HG03159 (cell line): ENCODE measurements at regions not wholly inside any gene's neighbourhood (a gene's known extent, or its start where the extent isn't known, plus 50 kb on each side); places are given as distances from the start of the nearest gene placed in this dataset.
"Not testable (repeated sequence)": the region's sequence is repeated elsewhere in the genome, so short reads cannot be mapped to it uniquely, and the experiment has no call there.

Experiments used
- ATAC-seq: cut with Tn5 transposase; IDR thresholded peaks from one replicate; pipeline ENCODE4 v1.9.1; 2021; ENCODE audit warnings: mild to moderate bottlenecking, moderate library complexity; ENCODE audit not compliant: unreplicated experiment

DNA sequence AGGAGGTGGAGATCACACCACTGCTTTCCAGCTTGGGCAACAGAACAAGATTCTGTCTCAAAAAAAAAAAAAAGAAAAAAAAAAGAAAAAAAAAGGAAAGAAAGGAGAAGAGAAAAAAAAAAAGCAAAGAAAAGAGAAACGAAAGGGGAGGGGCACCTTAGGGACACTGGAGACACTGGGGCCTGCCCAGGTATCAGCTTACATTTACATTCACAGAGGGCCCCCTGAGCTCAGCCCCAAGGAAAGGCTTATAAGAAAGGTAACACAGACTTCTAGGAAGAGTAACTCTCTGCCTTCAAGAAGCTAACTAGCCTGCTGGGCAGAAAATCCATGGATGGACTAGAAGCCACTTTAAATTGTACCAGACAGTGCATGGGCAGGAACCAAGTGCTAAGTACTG lies 108.8 kb downstream of the NPY start:
- no peak for ATAC-seq

DNA sequence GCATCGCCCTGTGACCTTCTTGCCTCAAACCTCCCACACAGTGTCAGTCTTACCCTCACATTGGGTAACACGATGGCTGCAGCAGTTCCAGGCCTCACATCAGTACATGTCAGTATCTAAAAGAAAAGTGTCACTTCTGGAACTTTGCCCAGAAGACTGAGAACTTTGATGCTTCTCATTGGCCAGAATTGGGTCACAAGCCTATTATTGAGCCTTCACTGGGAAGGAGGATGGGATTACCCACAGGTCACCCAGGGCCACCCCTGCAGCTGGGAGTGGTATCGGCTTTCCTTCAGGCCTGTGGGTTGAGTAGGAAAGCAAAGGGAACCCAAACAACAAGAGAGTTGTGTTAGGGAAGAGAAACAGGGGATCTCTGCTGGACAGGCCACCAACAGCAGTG lies 111.5 kb downstream of the NPY start:
- ATAC-seq, result no peak

DNA sequence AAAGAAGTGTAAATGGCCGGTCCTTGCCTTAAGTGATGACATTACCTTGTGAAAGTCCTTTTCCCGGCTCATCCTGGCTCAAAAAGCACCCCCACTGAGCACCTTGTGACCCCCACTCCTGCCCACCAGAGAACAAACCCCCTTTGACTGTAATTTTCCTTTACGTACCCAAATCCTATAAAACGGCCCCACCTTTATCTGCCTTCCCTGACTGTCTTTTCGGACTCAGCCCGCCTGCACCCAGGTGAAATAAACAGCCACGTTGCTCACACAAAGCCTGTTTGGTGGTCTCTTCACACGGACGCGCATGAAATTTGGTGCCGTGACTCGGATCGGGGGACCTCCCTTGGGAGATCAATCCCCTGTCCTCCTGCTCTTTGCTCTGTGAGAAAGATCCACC lies 112.4 kb downstream of the NPY start:
- ATAC-seq, result not testable (repeated sequence)

DNA sequence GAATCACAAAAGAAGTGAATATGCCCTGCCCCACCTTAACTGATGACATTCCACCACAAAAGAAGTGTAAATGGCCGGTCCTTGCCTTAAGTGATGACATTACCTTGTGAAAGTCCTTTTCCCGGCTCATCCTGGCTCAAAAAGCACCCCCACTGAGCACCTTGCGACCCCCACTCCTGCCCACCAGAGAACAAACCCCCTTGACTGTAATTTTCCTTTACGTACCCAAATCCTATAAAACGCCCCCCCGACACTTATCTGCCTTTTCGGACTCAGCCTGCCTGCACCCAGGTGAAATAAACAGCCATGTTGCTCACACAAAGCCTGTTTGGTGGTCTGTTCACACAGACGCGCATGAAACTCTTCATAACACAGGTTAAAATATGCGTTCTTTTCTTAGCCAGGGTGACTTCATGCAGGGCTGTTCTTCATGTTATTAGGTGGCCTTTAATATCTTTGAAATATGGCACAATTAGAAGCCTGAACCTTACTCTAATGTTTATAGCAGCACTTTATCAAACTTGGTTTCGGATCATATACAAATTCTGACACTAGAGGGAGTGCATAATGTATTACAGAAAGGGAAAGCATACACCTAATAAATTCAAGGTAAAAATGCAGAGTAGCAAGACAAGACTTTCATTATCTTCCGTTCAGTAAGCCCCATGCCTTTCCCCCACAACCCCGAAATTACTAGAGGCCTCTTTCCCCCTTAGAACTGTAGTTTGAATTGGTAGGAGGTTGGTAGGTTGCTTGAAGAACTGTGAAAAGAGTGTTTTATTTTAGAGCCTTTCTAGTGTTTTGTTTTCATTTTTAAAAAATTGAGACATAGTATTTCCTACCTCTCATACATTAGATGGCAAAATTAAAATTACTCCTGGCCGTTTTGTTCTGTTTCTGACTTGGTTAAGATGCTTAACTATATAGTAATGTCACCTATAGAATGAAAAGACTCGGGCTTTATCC lies 117.9 kb downstream of the NPY start:
- no peak for ATAC-seq

DNA sequence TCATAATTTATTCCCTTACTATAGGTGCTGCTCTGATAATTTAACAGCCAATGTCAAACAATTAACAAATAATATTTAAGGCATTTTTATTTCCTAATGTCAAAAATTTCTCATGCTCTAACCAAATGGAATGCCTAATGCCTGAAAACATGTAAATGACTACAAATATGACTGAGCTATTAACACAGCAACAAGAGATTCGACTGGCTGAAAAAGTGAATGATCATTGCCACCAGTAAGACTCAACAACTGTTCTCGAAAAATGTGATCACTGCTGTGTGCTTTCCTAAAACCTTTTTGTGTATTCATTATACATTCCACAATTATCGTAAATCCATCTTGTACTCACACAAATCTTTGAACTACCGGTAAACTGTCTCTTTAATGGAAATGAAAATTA lies 118.7 kb downstream of the NPY start:
- ATAC-seq, result no peak

DNA sequence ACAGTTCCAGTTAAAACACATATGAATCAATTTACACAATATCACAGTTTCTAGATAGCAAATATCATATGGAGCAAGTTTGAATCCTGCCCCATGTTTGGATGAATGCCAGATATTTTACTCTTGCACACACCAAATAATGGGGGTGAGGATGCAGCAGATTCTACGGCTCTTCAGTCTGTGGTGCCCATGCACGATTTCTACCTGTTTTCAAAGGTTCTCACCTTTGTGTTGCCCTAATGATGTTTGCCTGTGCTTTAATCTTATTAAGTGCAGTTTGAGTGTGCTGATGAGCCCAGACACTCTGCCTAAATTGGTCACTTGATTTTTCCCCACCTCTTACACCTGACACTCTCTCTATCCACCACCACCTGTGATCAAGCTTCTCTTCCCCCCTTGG lies 119.6 kb downstream of the NPY start:
- no peak for ATAC-seq

DNA sequence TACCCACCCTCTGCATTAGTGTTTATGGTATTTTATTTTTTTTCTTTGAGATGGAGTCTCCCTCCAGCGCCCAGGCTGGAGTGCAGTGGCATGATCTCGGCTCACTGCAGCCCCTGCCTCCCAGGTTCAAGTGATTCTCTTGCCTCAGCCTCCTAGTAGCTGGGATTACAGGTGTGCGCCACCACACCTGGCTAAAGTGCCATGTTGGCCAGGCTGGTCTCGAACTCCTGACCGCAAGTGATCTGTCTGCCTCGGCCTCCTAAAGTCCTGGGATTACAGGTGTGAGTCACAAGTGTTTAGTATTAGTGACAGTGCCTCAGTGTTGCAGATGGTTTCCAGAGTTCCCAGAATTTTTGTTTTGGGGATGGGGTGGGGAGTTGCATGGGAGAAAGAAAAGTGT lies 120.3 kb downstream of the NPY start:
- ATAC-seq, result no peak

DNA sequence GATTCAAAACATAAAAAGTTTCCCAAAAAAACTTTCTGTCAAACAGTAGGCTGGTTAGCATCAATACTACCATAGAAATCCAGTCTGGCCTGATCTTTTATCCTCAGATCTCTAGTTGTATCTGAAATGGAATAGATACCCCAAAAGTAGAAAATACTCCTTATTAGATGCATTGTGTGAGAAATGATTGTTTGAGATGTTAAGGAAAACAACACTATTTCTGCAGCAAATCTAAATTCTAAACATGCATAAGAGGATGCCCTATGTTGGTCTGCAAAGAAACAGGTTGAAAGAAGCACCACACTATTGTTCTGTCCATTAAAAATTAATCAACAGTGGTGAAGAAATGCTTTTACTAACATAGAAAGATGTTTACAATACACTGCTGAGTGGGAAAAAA lies 121.0 kb downstream of the NPY start:
- ATAC-seq, result no peak

DNA sequence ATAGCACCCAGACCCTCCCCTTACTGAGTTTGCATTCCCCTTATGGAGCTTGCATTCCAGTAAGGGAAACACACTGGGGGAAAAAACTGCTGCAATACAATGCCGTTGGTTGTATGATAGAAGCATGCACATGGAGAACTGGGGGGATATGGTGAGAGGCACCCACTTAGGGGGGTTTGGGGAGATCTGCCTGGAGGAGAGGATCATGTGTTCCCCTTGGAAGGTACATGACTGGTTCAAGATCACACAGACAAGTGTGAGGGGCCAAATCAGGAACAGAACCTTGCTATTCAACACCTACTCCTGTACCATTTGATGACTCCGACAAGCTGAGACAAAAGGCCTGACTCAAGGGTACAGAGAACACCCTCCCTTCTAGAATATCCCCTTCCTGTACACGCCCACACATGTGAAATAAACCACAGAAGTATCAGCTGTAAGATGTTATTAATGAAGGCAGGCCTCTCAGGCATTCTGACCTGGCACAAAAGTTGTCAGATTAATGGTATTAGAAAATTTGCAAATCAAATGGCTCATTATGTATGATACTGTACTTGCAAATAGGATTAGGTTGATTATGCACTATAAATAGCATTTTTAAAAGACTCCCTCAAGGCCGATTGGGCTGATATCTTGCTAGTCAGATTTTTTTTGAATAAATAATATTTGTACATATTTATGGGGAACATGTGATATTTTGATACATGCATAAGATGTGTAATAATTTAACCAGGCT lies 122.2 kb downstream of the NPY start:
- peak; percentile 77 for ATAC-seq

DNA sequence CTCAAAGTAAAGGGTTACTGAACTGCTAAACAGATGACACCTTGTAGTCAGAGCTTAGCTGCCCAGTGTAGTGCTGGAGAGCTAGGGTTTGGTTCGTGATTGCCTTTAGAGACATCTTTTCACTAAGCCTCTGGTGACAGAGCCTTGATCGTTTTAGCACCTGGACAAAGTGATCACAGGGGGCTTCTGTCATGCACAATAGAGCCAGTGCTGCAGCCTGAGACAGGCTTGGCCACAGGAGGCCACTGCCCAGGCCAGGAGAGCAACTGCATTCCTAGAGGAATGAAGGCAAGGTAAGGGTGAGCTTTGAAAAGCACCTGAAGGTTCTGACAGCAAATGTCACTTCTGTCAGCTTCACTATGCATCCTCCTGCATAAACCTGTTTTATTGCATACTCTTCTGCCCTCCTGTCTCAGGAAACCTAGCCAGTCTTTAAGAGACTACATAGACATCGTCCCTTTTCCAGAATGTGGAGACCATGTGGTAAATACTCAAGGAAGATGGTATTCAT lies 122.9 kb downstream of the NPY start:
- ATAC-seq, result no peak

DNA sequence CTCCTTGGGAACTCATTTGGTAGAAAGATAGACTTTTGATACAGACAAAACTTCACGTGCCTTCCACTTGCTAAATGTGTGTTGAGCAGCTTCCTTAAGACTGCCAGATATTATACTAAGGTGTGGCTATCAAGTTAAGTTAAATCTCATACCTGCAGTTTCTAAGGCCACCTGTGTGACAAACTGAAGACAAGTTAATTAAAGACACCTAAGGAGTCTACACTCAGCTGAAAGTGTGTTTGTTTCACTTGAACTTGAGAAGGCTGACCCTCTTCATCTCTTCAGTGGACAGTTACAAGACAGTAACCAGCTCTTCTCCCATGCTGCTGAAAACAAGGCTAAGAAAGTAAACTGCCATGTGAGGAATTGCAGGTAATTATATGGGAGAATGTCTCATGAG lies 124.0 kb downstream of the NPY start:
- ATAC-seq, result no peak

DNA sequence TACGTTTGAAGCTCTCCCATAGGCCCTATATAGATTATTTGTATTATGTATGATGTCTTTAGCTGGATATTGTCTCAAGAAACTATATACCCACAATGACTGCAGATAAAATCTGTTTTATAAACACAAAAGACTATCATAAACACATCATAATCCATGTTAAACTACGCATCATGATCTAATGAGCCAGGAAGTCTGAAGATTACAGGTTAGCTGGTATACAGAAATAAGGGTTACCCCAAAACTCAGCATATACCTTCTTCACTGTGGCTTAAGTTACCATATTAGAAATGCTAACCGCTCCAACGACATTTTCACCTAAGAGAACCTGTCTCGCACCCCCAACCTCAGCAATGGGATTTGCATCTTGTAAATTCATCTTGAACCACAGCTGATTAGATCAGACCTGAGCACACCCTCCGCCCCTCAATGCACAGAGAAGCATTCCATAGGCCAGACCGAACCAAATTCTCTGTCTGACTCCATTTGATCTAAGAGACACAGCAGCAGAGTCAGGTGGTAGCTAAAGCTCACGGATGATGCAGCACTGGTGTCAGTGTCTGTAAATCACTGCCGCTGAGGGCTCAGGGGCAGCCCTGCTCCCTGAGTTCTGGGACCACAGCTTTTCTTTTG lies 124.9 kb downstream of the NPY start:
- ATAC-seq, result no peak

DNA sequence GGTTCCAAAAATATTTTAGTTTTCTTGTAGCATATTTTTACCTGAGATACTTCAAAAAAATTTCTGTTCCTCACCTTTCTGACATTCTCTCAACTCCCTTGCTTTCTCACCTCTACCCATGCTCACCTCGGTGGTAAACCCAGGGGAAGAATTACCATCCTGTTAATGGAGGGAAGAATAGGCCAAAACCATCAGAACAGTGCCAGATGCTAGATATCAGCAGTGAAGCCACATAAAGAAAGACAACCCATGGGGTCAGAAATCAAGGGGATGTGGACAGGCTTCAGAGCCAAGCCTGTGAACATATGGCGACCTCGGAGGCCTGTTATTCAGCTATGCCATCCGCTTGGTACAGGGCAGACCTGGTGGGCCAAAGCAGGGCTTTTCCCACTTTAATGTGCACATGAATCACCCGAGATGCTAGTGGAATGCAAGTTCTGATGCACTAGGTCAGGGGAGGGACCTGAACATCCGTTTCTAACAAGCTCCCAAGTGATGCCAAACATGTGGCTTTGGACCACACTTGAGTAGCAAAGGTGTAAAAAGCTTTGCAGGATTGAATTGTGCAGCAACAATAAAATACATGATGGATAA lies 125.5 kb downstream of the NPY start:
- ATAC-seq, result no peak

DNA sequence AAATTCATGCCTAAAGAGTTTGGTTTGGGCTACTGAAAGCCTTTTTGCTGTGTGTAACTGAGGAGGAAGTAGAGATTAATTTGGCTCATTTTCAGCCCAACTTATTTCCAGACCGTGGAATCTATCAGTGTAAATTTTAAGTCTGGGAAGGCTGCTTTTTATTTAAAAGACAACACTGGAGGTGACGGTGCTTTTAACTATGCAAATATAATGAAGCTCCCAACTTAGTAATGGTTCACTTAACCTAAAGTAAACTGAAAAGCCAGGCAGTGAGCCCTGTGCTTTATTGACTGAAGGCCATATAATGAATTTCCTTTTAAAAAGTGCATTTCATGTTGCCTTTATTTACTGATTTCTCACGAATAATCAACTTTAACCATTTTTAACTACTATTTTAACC lies 127.2 kb downstream of the NPY start:
- no peak for ATAC-seq

DNA sequence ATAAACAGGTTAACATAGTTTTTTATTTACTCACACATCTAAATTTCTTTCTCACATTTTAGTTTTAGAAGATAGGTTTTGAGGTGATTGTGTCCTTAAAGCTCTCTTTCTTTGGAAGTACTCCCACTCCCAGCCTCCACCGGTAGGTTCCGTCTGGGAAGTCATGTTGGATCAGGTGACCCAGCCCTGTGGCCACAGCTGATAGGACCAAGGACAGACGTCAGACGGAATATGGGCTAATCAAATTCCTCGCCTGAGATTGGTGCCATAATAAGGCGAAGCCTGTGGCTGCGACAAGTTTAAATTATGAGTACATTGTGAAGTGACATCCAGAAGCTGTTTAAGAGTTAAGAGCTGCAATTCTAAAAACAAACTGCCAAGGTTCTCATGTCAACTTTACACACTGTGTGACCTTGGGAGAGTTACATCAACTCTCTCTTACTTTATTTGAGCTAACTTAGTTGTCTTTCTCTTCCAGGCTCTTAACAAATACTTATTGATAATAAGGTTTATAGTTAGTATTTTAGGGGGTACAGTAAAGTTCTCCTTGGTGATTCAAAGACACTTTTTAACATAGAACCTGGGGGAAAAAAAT lies 133.6 kb downstream of the NPY start:
- no peak for ATAC-seq

DNA sequence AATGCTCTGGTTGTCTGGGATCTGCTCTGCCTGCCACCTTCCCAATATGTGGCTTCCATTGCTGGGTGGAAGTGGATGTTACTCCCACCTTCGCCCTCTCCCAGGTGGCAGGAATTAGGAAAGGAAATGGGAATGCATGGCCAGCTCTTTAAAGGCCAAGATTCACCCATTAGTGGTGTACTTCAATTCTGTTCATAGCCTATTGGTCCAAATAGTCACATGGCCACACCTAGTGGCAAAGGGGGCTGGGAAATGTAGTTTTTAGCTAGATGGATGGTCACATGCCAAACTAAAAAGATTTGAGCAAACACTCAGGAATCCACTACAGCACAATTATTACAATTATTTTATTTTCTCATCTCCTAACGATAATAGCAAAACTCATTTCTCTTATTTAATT lies 135.1 kb downstream of the NPY start:
- peak; percentile 73 for ATAC-seq

DNA sequence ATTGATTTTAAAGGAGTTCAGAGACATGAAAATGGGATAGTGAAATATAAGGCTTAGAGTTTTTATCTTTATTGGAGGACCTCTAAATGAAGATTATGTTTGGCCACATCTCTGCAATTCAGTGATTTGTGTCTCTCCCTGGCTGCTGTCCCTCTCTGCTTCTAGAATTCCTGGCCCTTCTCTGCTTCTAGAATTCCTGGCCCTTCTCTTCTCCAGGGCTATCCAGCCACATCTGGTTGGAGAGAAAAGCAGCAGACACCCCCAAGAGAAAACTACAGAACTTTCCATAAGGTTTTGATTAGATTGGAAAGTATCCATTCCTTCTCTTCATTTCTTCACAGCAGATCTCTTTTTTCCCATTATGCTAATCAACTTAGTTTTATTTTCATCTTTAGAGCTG lies 135.5 kb downstream of the NPY start:
- ATAC-seq, result no peak

DNA sequence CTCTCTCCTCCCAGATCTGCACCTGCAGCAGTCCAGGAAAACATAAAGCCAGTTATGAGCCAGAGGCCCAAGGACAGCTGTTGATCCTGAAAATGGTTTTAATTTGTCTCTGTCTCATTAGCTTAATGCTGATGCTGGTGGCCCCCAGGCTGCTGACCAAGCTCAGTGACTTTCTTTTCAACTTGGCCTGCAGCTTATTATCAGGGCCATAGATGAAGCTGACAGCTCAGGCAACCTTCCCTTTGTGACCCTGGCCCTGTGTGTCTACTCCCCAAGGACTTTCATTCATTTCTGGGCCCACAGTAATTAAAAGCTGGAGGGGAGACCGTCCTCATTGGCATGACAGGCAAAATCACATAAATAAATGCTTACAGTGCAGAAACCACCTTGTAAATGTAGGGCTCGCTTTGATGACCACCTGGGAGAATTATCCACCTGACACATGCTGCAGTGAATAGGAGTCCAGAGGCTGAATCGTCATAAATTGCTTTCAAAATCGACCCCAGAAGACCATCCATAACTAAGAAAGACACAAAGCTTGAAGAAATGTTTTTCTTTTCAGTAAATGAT lies 138.5 kb downstream of the NPY start:
- no peak for ATAC-seq

DNA sequence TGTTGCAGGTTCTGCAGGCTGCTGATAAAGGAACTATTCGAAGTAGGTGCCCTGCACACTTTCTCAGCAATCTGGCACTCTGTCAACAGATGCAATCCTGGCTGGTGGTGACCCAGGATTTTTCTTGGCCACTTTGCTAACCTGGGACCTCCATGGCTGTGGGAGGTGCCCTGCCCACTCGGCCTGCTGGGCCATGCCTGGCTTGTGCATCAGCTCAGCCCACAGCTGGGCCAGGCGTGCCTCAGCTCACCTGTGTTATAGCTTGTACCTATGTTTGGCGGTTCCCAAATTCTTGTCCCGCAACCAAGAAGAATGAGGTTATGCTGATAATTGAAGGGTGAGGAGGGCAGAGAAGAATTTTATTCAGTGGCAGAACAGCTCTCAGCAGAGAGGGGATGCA lies 141.7 kb downstream of the NPY start:
- no peak for ATAC-seq

DNA sequence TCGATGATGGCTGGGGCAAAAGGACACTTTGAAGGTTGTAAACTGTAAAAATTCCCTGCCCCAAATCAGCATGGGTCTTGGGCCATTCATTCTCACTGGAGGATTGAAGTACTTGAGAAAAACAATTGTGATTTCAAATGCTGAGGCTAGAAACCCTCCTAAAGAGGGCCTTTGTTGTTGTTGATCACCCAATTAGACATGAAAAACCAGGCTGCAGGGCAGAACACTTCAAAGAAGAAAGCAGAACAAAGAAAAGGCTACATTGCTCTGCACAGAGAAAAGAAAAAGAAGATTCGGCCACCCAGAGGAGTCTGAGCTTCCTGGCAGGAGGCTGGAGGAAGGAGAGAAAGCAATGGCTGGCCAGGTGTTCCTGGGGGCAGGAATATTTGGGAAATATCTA lies 143.1 kb downstream of the NPY start:
- no peak for ATAC-seq
